ENCODE measurements at regions not wholly inside any gene's neighbourhood (a gene's known extent, or its start where the extent isn't known, plus 50 kb on each side); places are given as distances from the start of the nearest gene placed in this dataset.

DNA sequence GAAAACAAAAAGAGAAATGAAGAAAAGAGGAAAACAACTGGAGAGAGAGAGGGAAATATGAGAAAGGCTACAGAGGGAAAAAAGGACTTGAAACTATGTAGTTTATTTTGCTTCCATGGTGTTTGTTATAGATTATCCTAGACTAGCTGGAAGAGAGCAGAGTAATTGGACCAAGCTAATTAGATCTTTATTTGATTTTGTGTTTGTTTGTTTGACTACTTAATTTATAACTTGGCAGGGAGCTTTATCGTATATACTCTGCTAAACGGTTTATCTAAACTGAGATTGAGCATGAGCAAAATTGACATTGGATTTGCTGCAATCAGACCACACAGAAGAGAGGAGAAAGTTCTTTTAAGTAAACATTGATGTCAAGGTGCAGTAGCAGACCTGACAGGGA, 443.8 kb upstream of the USP24 start:
- Histone ChIP-seq H3K4me1 (ENCODE audit: insufficient read depth, low read length) (peaks cover 8% of the 10 kb centered on the region), H3K27ac (ENCODE audit: insufficient read length, low read depth, low read length) (no peak overlapping the region), H3K79me1 (ENCODE audit: insufficient read depth, low read depth, low read length, poor library complexity, severe bottlenecking) (no peaks in the 10 kb centered on the region), H3K4ac (ENCODE audit: low read depth, low read length) (no peak overlapping the region), H3K27me3 (ENCODE audit: insufficient read depth, low read length) (no peaks in the 10 kb centered on the region), H3K9ac (ENCODE audit: extremely low read depth, insufficient read length, low read length) (no peak overlapping the region), H2BK120ac (ENCODE audit: low read depth, low read length, poor library complexity, severe bottlenecking) (no peak overlapping the region), H3K23me2 (ENCODE audit: insufficient read length, low read depth, low read length, poor library complexity, severe bottlenecking) (no peaks in the 10 kb centered on the region), H3K56ac (ENCODE audit: insufficient read length, low read depth, low read length) (no peak overlapping the region), H3K9me3 (ENCODE audit: control insufficient read depth, low read depth, low read length) (no peaks in the 10 kb centered on the region), H3K4me2 (ENCODE audit: insufficient read depth, insufficient read length, low read length) (no peak overlapping the region), H2BK15ac (ENCODE audit: low read depth, low read length) (no peak overlapping the region), H4K20me1 (ENCODE audit: control insufficient read depth, insufficient read depth, insufficient read length) (no peaks in the 10 kb centered on the region), H4K5ac (ENCODE audit: insufficient read length, low read depth, low read length) (no peak overlapping the region), H3K79me2 (ENCODE audit: insufficient read depth, low read length) (no peaks in the 10 kb centered on the region), H3K23ac (ENCODE audit: insufficient read length, low read depth, low read length) (no peak overlapping the region), H2AFZ (ENCODE audit: low read length) (no peak overlapping the region), H4K8ac (replicated peaks; ENCODE audit: insufficient read length, low read depth, low read length) (no peak overlapping the region), H3K18ac (ENCODE audit: insufficient read length, low read depth, low read length) (no peak overlapping the region), H3T11ph (ENCODE audit: low read length) (no peak overlapping the region), H2BK5ac (ENCODE audit: insufficient read length, low read length) (no peak overlapping the region), H2BK20ac (ENCODE audit: low read depth, low read length, poor library complexity, severe bottlenecking) (no peak overlapping the region), H2AK5ac (ENCODE audit: insufficient read length, low read length) (no peak overlapping the region), H4K91ac (ENCODE audit: insufficient read length, low read depth, low read length) (no peak overlapping the region), H2BK12ac (ENCODE audit: insufficient read length, low read depth, low read length) (no peak overlapping the region), H3K14ac (ENCODE audit: insufficient read depth, low read length) (no peak overlapping the region)
- Mint-ChIP-seq H3K27ac (no peak overlapping the region), H3K4me1 (peaks cover 4 to 21% of the 10 kb centered on the region in 2 experiments; a peak in 3 of 4 replicates), H3K36me3 (ENCODE audit: insufficient read depth in 1 of 3, low read depth in 3 of 3) (no peaks in the 10 kb centered on the region), H3K4me3 (no peak overlapping the region), H3K27me3 (ENCODE audit: low read depth) (no peaks in the 10 kb centered on the region), H3K9me3 (peaks cover 4% of the 10 kb centered on the region in 2 experiments; a peak in 2 of 5 replicates)
- DNase-seq: no peak
- WGBS (ENCODE audit: extremely low coverage, insufficient read length, low lambda C conversion rate): no CpG with 5 or more reads among the region's 2 CpGs
- TF ChIP-seq, protein P1, sequence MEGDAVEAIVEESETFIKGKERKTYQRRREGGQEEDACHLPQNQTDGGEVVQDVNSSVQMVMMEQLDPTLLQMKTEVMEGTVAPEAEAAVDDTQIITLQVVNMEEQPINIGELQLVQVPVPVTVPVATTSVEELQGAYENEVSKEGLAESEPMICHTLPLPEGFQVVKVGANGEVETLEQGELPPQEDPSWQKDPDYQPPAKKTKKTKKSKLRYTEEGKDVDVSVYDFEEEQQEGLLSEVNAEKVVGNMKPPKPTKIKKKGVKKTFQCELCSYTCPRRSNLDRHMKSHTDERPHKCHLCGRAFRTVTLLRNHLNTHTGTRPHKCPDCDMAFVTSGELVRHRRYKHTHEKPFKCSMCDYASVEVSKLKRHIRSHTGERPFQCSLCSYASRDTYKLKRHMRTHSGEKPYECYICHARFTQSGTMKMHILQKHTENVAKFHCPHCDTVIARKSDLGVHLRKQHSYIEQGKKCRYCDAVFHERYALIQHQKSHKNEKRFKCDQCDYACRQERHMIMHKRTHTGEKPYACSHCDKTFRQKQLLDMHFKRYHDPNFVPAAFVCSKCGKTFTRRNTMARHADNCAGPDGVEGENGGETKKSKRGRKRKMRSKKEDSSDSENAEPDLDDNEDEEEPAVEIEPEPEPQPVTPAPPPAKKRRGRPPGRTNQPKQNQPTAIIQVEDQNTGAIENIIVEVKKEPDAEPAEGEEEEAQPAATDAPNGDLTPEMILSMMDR (conservative IDR thresholded peaks at IDR 0.05): no peak

Data from H9 (cell line).